Colonic mucosa (tissue), 4 donors: ENCODE measurements at regions not wholly inside any gene's neighbourhood (a gene's known extent, or its start where the extent isn't known, plus 50 kb on each side); places are given as distances from the start of the nearest gene placed in this dataset.

Experiments used
- DNase-seq: peaks from one replicate; pipeline ENCODE4 v3.0.0-alpha.2; 2020
- H3K27ac ChIP-seq: fragments of 200-600 bp; one replicate; pipeline ENCODE4 v1.8.0; 2021
- H3K27me3 ChIP-seq: fragments of 200-600 bp; one replicate; pipeline ENCODE4 v1.8.0; 2021
- H3K36me3 ChIP-seq: fragments of 200-600 bp; one replicate; pipeline ENCODE4 v1.8.0; 2021
- H3K4me1 ChIP-seq: fragments of 200-600 bp; one replicate; pipeline ENCODE4 v1.8.0; 2021; ENCODE audit warnings: mild to moderate bottlenecking
- H3K4me3 ChIP-seq: fragments of 200-600 bp; one replicate; pipeline ENCODE4 v1.8.0; 2021
- H3K9ac ChIP-seq, 2 donors: one replicate each; pipeline ENCODE4 v1.7.0; 2013; ENCODE audit warnings: control low read depth in 2 of 2, low read depth in 2 of 2, low read length in 2 of 2
- H3K9me3 ChIP-seq: fragments of 200-600 bp; one replicate; pipeline ENCODE4 v1.8.0; 2021
- CTCF ChIP-seq: fragments of 200-600 bp; IDR thresholded peaks from one replicate; pipeline ENCODE4 v1.8.0; 2022; ENCODE audit warnings: antibody characterized with exemption, mild to moderate bottlenecking
- intact Hi-C: fragments of 100-400 bp; cut with DNase I; formaldehyde crosslinking; loops from one replicate; pipeline ENCODE4 v1.14.1; 2022
- donor health status: healthy.
- donor health status: DM: no; HTN: no; CAD: no.
- donor health status: DM: no; HTN: no; CAD: no.

DNA sequence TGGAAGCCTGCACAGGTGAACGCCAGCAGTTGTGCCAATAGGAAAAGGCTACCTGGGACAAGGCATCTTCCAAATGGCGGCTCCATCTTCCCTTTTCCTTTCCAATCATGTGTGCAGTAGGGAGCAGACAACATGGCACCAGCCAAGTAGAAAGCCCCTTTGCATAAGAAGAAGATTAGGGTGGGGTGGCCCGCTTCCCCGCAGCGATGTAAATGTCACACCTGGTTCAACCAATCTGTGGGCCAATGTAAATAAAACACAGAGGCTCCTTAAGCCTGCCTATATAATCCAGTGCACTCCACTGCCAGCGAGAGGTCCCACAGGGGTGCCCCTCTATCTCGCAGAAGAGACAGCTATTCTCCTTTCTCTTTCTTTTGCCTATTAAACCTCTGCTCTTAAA, 468.4 kb upstream of the CRIM1 start:
- no peaks in the 10 kb centered on the region for H3K4me1 ChIP-seq
- TF ChIP-seq CTCF = no peak
- intact Hi-C loops = no loop called here
- H3K9me3 ChIP-seq = no peaks in the 10 kb centered on the region
- DNase-seq = no peak
- H3K27ac ChIP-seq = no peak overlapping the region
- H3K36me3 ChIP-seq = no peaks in the 10 kb centered on the region
- H3K9ac ChIP-seq = no peak overlapping the region
- H3K4me3 ChIP-seq = no peak overlapping the region
- no peaks in the 10 kb centered on the region for H3K27me3 ChIP-seq

DNA sequence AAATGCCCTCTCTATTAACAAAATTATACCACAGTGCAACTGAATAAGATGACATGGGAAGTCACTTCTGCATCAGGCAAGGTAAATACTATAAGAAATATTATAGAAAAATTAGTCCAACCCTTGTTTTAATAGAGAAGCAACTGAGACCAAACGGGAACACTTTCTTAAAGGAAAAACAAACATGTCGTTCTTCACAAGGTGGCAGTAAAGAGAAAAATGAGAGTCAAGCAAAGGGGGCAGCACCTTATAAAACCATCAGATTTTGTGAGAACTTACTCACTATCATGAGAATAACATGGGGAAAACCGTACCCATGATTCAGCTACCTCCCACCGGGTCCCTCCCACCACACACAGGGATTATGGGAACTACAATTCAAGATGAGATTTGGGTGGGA, 481.7 kb upstream of the CRIM1 start:
- H3K27me3 ChIP-seq = no peaks in the 10 kb centered on the region
- intact Hi-C loops = no loop called here

GRCh38 chr2:35871672-35872071, 483.9 kb upstream of the CRIM1 start:
- H3K9ac ChIP-seq = no peak overlapping the region
- no peak overlapping the region for H3K27ac ChIP-seq
- intact Hi-C loops = no loop called here
- TF ChIP-seq CTCF = no peak
- no peaks in the 10 kb centered on the region for H3K4me1 ChIP-seq
- H3K9me3 ChIP-seq = no peaks in the 10 kb centered on the region
- H3K27me3 ChIP-seq = no peaks in the 10 kb centered on the region
- no peak overlapping the region for H3K4me3 ChIP-seq
- no peaks in the 10 kb centered on the region for H3K36me3 ChIP-seq
- no peak for DNase-seq

More for the DNA sequence above, 481.7 kb upstream of the CRIM1 start:
- DNase-seq = no peak
- Histone ChIP-seq H3K36me3 (no peaks in the 10 kb centered on the region), H3K27ac (no peak overlapping the region), H3K4me3 (no peak overlapping the region), H3K4me1 (no peaks in the 10 kb centered on the region), H3K9me3 (no peaks in the 10 kb centered on the region), H3K9ac (no peak overlapping the region)
- no peak for TF ChIP-seq CTCF

DNA sequence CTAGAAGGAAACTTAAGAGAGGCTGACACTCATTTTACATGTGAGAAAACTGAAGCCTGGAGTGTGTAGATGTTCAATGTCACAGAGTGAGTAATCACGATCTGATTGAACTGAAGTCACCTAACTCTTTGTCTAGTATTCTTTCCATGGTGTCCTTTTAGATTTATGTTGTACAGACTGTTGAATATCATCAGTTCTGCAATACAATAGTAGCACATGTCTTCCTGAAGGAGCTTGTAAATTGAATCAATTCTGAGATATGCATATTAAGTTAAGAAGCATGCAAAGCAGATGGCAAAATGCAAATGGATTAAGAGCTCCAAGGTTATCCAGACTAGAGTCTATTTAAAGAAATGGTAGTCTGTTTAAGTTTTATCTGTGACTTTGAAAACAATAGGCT, 484.9 kb upstream of the CRIM1 start:
- Histone ChIP-seq H3K27me3 (no peaks in the 10 kb centered on the region), H3K36me3 (no peaks in the 10 kb centered on the region), H3K4me3 (no peak overlapping the region), H3K27ac (no peak overlapping the region), H3K9ac (no peak overlapping the region), H3K4me1 (no peaks in the 10 kb centered on the region), H3K9me3 (no peaks in the 10 kb centered on the region)
- no peak for DNase-seq
- intact Hi-C loops = no loop called here
- TF ChIP-seq CTCF = no peak

DNA sequence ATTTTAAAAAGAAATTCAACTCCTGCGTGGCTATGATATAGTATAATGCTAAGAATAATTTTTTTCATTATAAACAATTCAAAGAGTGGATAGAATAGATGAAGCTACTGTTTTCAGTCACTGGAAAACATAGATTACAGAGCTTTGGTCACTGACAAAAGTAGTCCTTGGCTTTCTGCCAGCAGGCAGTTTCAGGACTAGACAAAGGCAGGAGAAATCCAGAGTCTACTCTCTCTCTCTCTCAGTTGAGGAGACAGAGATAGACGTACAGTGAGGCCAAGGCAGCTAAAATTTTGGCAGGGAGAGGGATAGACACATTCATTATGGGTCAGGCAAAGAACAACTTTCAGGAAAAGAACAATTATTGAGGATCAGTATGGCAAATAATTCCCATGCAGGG, 491.4 kb upstream of the CRIM1 start:
- intact Hi-C loops = no loop called here
- no peaks in the 10 kb centered on the region for H3K4me1 ChIP-seq
- no peak overlapping the region for H3K27ac ChIP-seq
- H3K36me3 ChIP-seq = no peaks in the 10 kb centered on the region
- H3K27me3 ChIP-seq = no peaks in the 10 kb centered on the region
- no peak for TF ChIP-seq CTCF
- no peaks in the 10 kb centered on the region for H3K9me3 ChIP-seq
- no peak overlapping the region for H3K4me3 ChIP-seq
- DNase-seq = no peak
- H3K9ac ChIP-seq = no peak overlapping the region

GRCh38 chr2:35858216-35858615, 497.4 kb upstream of the CRIM1 start:
- Histone ChIP-seq H3K27ac (no peak overlapping the region), H3K4me1 (no peaks in the 10 kb centered on the region), H3K27me3 (no peaks in the 10 kb centered on the region), H3K9me3 (no peaks in the 10 kb centered on the region), H3K36me3 (no peaks in the 10 kb centered on the region), H3K4me3 (no peak overlapping the region), H3K9ac (no peak overlapping the region)
- intact Hi-C loops = no loop called here
- no peak for TF ChIP-seq CTCF
- no peak for DNase-seq
